NCI-H2171 (cell line): ENCODE measurements at regions not wholly inside any gene's neighbourhood (a gene's known extent, or its start where the extent isn't known, plus 50 kb on each side); places are given as distances from the start of the nearest gene placed in this dataset.
"Not testable (repeated sequence)": the region's sequence is repeated elsewhere in the genome, so short reads cannot be mapped to it uniquely, and the experiment has no call there.

Experiments used
- DNase-seq: peaks from one replicate; lab custom pipeline; 2025; lab: John Stamatoyannopoulos, UW

DNA sequence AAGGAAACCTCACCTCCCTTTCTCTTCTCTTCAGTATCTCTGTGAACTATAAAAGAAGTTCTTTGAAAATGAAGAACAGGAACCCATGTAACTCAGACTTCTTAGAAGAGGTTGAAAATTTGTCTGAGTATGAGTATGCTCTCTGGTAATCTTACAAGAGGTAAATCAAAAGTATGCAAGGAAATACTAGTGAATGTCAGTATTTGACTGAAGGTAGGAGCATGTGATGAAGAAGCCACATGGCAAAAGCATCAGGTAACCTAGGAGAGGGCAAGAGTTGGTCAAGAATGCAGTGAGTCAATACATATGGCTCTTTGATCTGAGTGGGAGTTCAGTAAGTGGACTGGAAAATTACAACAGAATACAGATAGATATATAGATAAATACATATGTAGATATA, 133.0 kb upstream of the NECTIN3 start:
- no peak for DNase-seq

DNA sequence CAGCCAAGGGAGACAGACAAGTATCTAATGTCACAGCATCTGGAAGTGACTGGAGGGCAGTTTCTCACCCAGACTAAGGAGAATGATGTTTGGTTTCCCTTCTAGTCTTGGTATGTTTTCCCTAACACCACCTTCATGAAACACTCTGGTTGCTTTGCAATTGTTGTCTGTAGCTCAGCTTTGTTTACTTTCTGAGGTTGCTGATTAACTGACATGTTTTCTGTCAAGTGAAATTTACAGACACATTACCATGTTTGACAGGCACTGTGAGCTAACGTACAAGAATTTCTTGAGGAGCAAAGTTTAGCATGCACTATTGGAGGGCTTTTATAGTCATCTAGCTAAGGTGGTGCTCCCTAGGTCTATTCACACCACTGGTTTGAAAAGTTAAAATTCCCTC, 131.6 kb upstream of the NECTIN3 start:
- no peak for DNase-seq

DNA sequence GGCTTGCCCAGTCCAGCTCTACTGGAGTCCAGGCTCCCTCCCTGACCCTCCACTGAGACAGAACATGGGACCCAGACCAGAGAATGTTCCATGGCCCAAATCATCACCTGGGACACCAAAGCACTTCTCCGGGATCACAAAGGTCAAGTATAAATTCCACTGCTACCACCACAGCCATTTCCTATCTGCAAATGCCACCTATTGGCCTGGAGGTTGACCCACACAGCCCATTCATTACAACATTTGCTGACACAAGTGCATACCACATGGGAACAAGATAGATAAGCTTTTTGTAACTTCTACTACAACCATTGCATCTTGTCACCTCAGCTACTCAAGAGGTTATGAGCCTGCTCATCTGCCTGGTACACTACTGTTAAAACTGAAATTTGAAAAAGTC, 126.8 kb upstream of the NECTIN3 start:
- no peak for DNase-seq

DNA sequence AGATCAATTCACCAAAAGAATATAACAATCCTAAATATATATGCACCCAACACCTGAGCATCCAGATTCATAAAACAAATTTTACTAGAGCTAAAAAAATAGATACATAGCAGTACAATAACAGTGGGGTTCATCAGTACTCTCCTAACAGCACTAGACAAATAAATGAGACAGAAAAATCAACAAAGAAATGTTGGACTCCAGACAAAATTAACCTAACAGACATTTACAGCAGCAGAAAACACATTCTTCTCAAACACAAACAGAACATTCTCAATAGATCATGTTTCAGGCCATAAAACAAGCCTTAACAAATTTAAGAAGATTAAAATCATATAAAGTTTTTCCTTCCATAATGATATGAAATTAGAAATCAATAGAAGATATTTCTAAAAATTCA, 124.8 kb upstream of the NECTIN3 start:
- DNase-seq, result no peak

DNA sequence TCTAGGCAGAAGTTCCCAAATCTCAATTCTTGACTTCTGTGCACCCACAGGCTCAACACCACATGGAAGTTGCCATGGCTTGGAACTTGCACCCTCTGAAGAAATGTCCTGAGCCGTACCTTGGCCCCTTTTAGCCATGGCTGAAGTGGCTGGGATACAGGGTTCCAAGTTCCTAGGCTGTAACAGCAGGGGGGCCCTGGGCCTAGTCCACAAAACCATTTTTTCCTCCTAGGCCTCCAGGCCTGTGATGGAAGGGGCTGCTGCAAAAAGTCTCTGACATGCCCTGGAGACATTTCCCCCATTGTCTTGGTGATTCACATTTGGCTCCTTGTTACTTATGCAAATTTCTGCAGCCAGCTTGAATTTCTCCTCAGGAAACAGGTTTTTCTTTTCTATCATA, 122.4 kb upstream of the NECTIN3 start:
- not testable (repeated sequence) for DNase-seq

DNA sequence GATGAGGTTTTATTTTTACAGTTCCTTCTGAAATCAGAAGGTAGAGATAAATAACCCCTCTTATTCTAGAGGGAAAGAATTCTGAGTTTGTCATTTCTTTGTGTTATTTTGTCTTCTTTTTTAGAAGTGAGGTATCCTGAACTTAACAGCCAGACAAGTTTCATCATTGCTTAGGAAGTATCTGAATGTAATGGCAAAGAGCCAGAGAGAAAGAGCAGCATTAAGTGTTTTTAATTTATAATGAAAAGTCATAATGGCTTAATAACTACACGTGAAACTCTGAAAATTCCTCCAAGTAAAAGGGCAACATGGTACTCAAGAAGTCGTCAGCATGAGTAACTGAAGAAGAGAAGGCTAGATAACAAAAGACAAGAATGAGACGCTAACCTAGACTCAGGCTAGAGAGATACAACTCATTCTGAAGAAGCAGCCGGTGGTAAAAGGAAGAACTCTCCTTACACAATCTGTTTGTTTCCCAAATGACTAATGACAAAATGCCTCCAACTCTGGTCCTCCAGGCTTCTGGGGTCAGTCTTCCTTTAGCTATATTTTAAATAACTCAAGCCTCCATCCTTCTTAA, 116.2 kb upstream of the NECTIN3 start:
- DNase-seq, result no peak

DNA sequence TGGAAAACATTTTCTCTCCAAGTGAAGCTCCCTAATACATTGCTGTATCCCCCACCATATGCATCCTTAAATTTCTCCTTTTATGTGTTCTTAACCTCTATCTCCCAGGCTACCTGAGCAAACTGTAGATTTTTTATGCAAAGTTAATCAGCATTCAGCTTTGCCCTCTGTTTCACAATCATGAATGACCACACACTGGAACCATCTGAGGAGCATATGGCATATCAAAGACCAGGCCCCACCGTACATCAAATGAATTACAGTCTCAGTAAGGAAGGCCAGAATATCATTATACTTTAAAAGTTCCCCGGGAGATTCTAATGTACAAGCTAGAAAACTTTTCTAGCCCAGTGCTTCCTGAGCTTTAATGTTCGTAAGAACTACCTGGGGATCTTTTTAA, 115.5 kb upstream of the NECTIN3 start:
- no peak for DNase-seq

DNA sequence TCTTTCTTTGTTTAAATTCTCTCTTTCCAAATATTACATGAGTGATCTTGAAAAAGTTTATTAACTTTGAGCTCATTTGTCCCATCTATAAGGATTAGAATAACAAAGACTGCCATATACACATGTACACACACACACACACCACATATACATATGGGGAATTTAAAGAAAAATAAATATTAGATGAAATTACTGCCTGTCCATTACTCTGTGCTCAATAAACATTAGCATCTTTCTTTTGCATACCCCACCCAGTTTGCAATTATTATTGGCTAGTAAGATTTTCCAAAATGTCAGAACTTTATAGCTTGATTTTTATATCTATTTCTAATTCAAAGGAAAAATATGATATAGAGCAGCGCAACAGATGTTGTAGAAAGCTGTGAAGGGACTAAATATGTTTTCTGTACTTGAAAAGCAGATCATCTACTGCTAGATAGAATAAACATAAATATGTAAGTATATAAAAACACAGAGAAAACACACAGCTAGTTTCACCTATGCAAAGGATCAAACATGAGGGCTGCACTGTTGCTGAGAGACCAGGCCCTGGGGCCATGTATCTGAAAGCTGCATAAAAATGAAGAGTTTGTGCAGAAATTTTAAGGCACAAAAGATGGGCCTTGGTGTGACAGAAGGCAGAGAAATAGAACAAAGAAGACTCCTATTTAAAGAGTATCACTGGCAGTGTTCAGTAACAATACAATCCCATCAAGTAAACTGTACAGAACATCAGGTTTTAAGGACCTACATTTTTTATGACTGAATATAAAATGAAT, 114.2 kb upstream of the NECTIN3 start:
- no peak for DNase-seq

DNA sequence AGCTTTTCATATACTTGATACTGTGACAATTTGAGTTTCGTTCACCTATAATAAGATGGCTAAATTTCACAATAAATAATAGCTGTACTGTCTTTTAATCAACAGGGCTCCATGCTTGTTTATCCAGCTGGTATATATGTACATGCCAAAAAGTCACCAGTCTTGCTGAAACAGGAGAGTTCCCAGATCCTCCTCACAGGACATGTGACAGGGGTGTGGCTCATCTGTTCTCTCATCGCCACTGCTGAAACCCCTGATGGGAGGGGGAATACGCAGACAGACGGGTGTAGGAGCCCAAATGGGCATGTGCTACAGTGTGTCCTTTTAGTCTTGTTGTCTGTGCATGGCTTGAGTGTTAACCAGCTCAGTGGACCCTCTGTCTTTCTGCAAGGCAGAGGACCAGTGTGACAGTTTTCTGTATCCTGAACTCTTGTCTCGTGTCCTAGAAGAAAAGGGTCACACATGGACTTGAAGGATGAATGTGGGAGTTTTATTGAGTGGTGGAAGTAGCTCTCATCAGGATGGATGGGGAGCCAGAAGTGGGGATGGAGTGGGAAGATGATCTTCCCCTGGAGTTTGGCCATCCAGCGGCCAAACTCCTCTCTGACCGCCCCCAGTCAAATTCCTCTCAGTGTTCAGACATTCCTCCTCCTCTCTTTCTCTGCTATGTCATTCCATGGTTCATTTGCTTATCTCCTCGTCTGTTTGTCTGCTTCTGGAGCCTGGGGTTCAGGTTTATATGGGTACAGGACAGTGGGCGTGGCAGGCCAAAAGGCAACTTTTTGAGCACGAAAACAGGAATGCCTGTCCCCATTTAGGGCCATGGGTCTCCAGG, 113.1 kb upstream of the NECTIN3 start:
- no peak for DNase-seq

DNA sequence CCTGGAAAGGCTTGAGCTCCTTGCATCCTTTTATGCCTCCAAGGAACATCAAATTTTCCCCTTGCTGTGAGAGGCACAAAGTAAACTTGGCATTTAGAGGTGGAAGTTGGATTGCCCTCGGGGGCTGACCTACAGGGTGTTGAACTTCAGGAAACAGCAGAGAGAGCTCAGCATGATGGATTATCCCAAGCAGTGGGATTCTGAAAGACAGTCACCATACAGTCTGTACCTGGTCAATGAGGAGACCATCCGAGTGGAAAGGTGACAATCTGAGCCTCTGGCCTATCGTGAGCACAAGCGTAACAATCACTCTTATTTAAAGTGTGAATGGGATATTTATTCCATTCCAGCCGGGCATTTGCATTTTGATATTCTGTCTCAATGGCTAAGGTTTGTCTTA, 105.6 kb upstream of the NECTIN3 start:
- no peak for DNase-seq

DNA sequence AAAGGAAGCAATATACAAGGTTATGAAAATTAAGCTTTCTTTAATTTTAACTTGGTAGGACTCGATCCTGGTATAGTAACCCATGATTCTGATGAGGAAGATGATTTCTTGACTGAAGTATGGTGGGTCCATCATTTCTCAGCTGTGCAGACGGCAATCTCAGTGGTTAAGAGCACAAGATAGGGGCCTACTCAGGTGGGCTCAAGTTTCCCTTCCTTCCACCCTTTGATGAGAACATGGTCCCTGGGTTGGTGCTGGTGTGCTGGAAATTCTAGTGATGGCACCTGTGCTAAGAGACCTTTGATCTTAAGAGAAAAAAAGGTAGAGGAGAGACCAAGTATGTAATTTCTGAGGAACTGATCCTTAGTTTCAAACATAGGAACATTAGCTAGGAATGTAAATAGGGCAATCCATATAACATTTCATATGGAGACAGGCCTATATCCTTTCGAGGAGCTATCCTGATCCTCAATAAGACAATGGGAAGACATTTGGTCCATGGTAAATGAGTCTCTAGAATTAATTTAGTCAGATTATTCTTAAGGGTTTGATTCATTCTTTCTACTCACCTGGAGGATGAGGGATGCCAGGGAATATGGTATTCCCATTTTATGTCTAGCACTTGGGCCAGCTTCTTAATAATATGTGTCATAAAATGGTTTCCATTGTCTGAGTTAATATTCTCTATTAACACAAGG, 104.5 kb upstream of the NECTIN3 start:
- DNase-seq, result no peak

DNA sequence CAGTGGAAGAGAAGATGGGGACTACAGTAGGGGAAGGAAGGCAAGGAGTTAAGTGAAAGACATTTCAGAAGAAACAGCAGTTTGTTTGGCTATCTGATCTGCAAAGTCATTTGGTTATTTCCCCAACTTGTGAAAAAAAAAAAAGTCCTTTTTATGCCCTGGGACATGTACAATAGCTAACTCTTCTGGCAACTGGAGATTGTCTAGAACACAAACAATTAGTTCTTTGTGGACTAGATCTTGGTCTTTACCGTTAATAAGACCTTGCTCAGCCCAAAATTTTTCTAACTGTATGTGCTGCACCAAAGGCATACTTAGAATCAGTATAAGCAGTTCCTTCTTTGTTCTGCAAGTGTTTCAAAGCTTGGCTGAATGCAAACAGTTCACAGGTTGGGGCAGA, 103.5 kb upstream of the NECTIN3 start:
- DNase-seq, result no peak

DNA sequence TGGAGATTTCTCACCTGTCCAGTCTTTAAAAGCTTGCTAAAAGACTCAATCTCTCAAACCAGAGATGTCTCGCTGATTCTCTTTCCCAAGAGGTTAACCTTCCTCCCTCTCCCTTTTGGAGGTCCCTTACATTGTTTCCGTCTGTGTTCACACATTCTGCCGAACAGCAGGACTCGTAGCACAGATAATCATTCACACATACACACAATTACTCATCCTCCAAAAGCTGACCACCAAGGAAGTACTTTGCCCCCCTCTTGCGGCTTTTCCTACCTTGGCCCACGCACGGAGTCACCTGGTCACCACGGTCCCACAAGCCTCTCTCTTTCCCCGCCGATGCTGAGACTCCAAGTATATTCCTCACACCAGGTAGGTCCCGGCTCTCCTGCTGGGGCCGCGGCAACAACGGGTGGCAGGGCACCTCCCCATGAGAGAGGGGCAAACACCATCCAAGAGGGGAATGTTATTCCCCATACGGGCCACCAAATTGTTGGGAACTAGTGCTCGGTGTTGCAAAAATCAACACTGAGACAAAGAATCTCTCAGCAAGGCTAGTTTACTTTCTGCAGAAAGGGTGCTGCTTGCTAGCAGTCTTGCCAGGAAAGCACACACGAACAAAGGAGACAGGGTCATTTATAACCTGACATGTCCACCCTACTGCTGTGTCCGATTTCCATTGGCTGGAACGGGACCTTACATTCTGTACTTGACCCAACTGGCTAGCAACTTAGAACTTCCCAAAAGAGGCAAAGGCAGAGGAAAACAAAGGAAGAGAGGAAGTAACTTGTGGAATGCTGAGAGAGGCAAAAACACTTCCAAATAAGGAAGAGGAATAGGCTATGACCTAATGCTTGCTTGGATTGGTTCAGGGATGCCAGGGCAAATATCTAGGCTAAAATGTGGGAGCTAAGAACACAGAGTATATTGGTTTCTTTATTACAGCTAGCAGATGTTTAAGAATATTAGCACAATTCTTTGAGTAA, 102.1 kb upstream of the NECTIN3 start:
- DNase-seq, result no peak

DNA sequence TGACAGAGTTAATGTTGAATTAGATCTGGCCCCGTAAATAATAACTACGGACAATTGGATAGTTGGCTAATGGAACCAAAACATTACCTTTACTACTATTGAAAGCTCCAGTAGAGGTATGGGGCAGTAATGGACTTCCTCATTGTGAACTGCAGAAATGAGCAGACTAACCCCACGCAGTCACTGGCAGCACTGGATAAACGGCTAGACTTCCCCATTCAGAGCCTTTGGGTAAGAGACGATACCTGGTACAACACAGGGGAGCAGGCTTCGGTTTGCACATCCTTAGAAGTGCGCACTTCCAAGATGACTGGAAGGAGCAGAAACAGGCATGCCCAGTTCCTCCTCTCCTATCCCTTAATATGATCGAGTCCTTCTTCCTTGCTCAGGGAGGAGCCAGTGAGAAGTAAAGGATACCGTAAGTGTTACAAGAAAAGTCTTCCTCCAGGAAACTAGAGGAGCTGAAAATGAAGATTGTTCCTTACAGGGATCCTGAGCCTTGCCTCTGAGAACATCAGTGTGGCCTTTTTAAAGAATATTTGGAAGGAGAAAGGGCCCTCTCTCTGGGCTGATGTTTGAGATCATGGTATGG, 100.5 kb upstream of the NECTIN3 start:
- DNase-seq, result no peak

DNA sequence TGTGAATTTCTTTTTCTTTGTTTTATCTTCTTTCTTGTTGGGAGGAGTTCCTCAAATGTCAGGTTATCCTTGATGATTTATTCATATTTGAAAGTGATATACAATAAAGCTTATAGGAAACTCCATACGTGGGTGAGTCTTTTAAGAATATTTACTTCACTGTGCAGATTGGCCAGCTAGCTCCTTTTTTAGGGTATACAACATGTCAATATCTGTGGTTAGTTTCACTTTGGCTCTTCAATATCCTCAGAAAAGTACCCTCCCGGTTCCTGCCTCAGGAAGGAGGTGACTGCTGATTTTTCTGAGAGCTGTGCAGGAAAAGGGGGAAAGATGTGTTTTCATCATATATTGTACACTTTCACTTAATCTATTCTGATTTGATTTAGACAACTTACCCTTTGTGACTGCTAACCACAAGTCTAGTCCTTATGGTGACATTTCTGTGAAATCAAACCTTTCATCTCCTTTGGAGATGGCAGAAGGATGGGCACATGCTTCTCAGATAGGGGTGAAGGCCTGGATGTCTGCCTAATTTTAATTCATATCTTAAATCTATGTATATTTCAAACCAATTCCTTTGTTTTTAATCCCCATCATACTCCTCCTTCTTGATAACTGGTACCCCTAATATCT, 98.2 kb upstream of the NECTIN3 start:
- no peak for DNase-seq

DNA sequence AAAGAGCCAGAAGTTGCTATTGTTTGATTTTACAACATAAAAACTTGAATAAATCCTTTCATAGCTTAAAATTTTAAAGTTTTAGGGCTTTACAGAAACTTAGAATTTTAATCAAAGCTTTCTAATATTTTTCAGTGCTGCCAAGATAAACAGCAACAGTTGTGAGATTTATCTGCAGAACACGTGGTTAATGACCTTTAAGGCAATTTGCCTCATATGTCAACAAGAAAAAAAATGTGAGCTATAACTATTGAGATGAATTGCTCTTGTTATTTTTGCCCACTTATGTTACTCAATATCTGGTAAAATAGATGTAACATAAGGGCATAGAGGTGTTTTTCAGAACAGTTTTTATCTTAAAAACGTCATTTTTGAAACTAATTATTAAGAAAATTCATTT, 96.7 kb upstream of the NECTIN3 start:
- no peak for DNase-seq

DNA sequence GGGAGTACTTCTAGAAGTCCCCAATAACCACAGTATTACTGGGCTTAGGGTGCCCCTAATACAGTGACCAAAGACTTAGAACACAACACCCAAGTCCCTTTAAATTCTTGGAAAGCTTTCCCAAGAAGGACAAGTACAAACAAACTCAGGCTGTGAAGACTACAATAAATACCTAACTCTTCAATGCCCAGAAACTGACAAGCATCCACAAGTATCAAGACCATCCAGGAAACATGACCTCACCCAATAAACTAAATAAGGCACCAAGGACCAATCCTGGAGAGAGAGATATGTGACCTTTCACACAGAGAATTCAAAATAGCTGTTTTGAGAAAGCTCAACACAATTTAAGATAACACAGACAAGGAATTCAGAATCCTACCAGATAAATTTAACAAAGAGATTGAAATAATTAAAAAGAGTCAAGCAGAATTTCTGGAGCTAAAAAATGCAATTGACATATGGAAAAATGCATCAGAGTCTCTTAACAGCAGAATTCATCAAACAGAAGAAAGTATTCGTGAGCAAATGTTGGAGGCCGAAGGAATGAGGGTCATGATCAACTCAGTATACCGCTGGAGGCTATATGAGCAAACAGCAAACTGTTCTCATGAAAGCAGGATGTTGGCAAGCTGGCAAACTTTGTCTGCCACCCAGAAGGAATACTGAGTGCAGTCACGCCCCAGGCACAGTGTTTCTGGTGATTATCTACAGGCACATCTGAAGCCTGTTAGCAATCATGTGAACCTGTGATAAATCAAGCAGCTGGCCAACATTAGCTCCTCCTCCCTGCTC, 87.0 kb upstream of the NECTIN3 start:
- DNase-seq, result no peak

DNA sequence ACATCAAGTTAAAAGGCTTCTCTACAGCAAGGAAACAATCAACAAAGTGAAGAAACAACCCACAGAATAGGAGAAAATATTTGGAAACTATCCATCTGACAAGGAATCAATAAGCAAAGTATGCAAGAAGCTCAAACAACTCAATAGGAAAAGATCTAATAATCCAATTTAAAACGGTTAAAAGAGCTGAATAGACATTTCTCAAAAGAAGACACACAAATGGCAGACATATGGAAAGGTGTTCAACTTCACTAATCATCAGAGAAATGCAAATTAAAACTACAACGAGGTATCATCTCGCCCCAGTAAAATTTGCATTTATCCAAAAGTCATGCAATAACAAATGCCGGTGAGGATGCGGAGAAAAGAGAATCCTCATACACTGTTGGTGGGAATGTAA, 82.2 kb upstream of the NECTIN3 start:
- no peak for DNase-seq

DNA sequence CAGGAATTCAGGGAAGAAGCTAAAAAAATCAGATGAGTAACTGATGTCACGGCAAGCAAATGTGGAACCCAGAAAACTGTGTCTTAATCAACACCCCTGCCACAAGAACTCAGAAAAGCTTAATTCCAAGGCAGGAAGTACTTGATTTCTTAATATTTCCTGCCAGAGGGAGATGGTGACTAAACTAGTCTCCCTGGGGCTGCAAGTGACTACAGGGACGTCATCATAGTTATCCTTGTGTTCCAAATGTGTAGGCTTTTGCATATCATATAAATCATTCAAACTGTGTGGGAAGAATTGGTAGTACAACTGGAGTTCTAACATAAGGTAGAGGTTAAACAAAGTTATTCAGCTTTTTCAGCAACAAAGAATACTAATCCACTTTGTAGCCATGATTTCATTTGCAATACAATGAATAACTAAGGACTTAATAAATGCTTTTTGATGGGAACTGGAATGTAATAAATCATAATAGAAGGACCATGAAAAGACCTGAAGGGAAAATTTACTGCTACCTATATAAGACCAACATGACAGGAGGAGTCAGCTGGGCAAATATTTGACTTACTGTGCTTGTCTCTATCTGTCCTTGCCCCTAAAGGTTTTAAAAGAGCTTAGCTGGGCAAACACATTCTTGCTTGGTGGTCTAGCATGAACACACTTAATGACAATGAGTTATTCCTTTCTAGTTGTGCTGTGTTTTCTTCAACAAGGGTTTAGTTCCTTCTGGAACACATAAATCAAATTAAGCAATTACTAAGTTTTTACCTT, 76.0 kb upstream of the NECTIN3 start:
- no peak for DNase-seq
